ENCODE measurements at regions not wholly inside any gene's neighbourhood (a gene's known extent, or its start where the extent isn't known, plus 50 kb on each side); places are given as distances from the start of the nearest gene placed in this dataset.
A peak's percentile ranks its signal among the peaks of the same experiment; 100 is the strongest.

- 90% methylated on average over 3 of the region's 3 CpGs for WGBS (ENCODE audit: low lambda C conversion rate)
- Histone ChIP-seq H3K36me3 (replicated peaks in 1 of 2; ENCODE audit: control insufficient read depth in 1 of 2, insufficient read depth in 2 of 2, low read length in 1 of 2) (no peaks in the 10 kb centered on the region), H4K20me1 (ENCODE audit: insufficient read depth) (no peaks in the 10 kb centered on the region), H2AFZ (ENCODE audit: low read depth) (no peak overlapping the region), H3K9ac (no peak overlapping the region), H3K9me2 (no peaks in the 10 kb centered on the region), H3K9me3 (no peaks in the 10 kb centered on the region), H3K4me1 (ENCODE audit: control insufficient read depth in 1 of 2, insufficient read depth in 2 of 2, low read depth in 1 of 2, low read length in 1 of 2) (peaks cover 0 to 19% of the 10 kb centered on the region in 2 experiments; a peak in 1 of 4 replicates), H3F3A (replicated peaks; ENCODE audit: insufficient read depth) (no peaks in the 10 kb centered on the region), H3K27me3 (ENCODE audit: insufficient read depth) (no peaks in the 10 kb centered on the region), H3K27ac (ENCODE audit: low read depth in 2 of 2, low read length in 1 of 2) (no peak overlapping the region), H3K79me2 (ENCODE audit: insufficient read depth) (no peaks in the 10 kb centered on the region), H3K4me3 (ENCODE audit: low read depth in 2 of 2, low read length in 1 of 2) (no peak overlapping the region), H3K4me2 (no peak overlapping the region)
- TF ChIP-seq, protein P1, sequence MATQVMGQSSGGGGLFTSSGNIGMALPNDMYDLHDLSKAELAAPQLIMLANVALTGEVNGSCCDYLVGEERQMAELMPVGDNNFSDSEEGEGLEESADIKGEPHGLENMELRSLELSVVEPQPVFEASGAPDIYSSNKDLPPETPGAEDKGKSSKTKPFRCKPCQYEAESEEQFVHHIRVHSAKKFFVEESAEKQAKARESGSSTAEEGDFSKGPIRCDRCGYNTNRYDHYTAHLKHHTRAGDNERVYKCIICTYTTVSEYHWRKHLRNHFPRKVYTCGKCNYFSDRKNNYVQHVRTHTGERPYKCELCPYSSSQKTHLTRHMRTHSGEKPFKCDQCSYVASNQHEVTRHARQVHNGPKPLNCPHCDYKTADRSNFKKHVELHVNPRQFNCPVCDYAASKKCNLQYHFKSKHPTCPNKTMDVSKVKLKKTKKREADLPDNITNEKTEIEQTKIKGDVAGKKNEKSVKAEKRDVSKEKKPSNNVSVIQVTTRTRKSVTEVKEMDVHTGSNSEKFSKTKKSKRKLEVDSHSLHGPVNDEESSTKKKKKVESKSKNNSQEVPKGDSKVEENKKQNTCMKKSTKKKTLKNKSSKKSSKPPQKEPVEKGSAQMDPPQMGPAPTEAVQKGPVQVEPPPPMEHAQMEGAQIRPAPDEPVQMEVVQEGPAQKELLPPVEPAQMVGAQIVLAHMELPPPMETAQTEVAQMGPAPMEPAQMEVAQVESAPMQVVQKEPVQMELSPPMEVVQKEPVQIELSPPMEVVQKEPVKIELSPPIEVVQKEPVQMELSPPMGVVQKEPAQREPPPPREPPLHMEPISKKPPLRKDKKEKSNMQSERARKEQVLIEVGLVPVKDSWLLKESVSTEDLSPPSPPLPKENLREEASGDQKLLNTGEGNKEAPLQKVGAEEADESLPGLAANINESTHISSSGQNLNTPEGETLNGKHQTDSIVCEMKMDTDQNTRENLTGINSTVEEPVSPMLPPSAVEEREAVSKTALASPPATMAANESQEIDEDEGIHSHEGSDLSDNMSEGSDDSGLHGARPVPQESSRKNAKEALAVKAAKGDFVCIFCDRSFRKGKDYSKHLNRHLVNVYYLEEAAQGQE (IDR thresholded peaks at IDR 0.05; ENCODE audit: low read depth, low read length) = no peak
- TF ChIP-seq POLR2AphosphoS5 (IDR thresholded peaks at IDR 0.05; ENCODE audit: low read depth, low read length) (no peak), FOXM1 (IDR thresholded peaks at IDR 0.05; ENCODE audit: low read depth) (no peak), RAD21 (IDR thresholded peaks at IDR 0.05; ENCODE audit: low read length) (no peak), TCF12 (IDR thresholded peaks at IDR 0.05) (no peak), NFIC (IDR thresholded peaks at IDR 0.05; ENCODE audit: borderline replicate concordance) (no peak), JUND (IDR thresholded peaks at IDR 0.05) (no peak), EP300 (IDR thresholded peaks at IDR 0.05; ENCODE audit: borderline replicate concordance in 1 of 2, low read depth in 1 of 2, low read length in 1 of 2) (no peak)
- TF ChIP-seq, protein P2, sequence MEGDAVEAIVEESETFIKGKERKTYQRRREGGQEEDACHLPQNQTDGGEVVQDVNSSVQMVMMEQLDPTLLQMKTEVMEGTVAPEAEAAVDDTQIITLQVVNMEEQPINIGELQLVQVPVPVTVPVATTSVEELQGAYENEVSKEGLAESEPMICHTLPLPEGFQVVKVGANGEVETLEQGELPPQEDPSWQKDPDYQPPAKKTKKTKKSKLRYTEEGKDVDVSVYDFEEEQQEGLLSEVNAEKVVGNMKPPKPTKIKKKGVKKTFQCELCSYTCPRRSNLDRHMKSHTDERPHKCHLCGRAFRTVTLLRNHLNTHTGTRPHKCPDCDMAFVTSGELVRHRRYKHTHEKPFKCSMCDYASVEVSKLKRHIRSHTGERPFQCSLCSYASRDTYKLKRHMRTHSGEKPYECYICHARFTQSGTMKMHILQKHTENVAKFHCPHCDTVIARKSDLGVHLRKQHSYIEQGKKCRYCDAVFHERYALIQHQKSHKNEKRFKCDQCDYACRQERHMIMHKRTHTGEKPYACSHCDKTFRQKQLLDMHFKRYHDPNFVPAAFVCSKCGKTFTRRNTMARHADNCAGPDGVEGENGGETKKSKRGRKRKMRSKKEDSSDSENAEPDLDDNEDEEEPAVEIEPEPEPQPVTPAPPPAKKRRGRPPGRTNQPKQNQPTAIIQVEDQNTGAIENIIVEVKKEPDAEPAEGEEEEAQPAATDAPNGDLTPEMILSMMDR (IDR thresholded peaks at IDR 0.05) = no peak
- POLR2A ChIA-PET = no interaction called here
- CTCF ChIA-PET = no interaction called here
- DNase-seq = no peak
Observed at GRCh38 chr11:28983780-28984179, 875.6 kb downstream of the METTL15 start.

- no peaks in the 10 kb centered on the region for H3K79me2 ChIP-seq (ENCODE audit: insufficient read depth)
- no peak for DNase-seq
- H3K9ac ChIP-seq = no peak overlapping the region
- H4K20me1 ChIP-seq (ENCODE audit: insufficient read depth) = no peaks in the 10 kb centered on the region
- H3K4me2 ChIP-seq = peak overlapping the region; percentile 9
- H2AFZ ChIP-seq (ENCODE audit: low read depth) = peak overlapping the region; percentile 46; the same call in 1 of the 2 replicates
- H3K4me3 ChIP-seq (ENCODE audit: low read depth in 2 of 2, low read length in 1 of 2) = no peak overlapping the region
- H3K27me3 ChIP-seq (ENCODE audit: insufficient read depth) = no peaks in the 10 kb centered on the region
- peak overlapping the region in 1 of 2 experiments; percentile 36; a peak in 1 of 4 replicates for H3K27ac ChIP-seq (ENCODE audit: low read depth in 2 of 2, low read length in 1 of 2)
- H3K4me1 ChIP-seq (ENCODE audit: control insufficient read depth in 1 of 2, insufficient read depth in 2 of 2, low read depth in 1 of 2, low read length in 1 of 2) = peaks cover 0 to 19% of the 10 kb centered on the region in 2 experiments; a peak in 1 of 4 replicates
- 0 out of 2 replicates have a peak, but pooled peaks have one; percentile 6 for TF ChIP-seq JUND (IDR thresholded peaks at IDR 0.05)
- no peak for TF ChIP-seq SIN3A (IDR thresholded peaks at IDR 0.05; ENCODE audit: borderline replicate concordance, low read depth, low read length)
- TF ChIP-seq, protein P3, sequence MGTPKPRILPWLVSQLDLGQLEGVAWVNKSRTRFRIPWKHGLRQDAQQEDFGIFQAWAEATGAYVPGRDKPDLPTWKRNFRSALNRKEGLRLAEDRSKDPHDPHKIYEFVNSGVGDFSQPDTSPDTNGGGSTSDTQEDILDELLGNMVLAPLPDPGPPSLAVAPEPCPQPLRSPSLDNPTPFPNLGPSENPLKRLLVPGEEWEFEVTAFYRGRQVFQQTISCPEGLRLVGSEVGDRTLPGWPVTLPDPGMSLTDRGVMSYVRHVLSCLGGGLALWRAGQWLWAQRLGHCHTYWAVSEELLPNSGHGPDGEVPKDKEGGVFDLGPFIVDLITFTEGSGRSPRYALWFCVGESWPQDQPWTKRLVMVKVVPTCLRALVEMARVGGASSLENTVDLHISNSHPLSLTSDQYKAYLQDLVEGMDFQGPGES (IDR thresholded peaks at IDR 0.05; ENCODE audit: low read depth, low read length) = no peak
- TF ChIP-seq PBX3 (IDR thresholded peaks at IDR 0.05) = 0 out of 2 replicates have a peak, but pooled peaks have one; percentile 10
- no peak for TF ChIP-seq FOXM1 (IDR thresholded peaks at IDR 0.05; ENCODE audit: low read depth)
- TF ChIP-seq RXRA (IDR thresholded peaks at IDR 0.05; ENCODE audit: borderline replicate concordance, low read depth) = no peak
- no peak for TF ChIP-seq RFX5 (IDR thresholded peaks at IDR 0.05; ENCODE audit: low read length)
- ChIA-PET POLR2A (no interaction called here), CTCF (interaction anchor here (0.7 kb wide), 1 partner anchor 1275 kb away, joined by 3 read pairs; no protein-coding TSS in a partner anchor)
- no peaks in the 10 kb centered on the region for H3F3A ChIP-seq (replicated peaks; ENCODE audit: insufficient read depth)
- H3K9me3 ChIP-seq = no peaks in the 10 kb centered on the region
- 20% methylated on average over 1 of the region's 1 CpG for WGBS (ENCODE audit: low lambda C conversion rate)
- H3K9me2 ChIP-seq = no peaks in the 10 kb centered on the region
- H3K36me3 ChIP-seq (replicated peaks in 1 of 2; ENCODE audit: control insufficient read depth in 1 of 2, insufficient read depth in 2 of 2, low read length in 1 of 2) = no peaks in the 10 kb centered on the region
Observed at GRCh38 chr11:28981381-28981780, 873.2 kb downstream of the METTL15 start.
